Prostate gland (tissue), 2 donors: ENCODE measurements at regions not wholly inside any gene's neighbourhood (a gene's known extent, or its start where the extent isn't known, plus 50 kb on each side); places are given as distances from the start of the nearest gene placed in this dataset.

ENCODE experiments used
- DNase-seq: peaks from one replicate; pipeline ENCODE4 v3.0.0-alpha.2; 2019; ENCODE audit warnings: low spot score
- H3K27ac ChIP-seq, 2 donors: fragments of 200-600 bp; sonication (generic); 2 replicates each; pipeline ENCODE4 v1.5.1; 2017 to 2019
- H3K27me3 ChIP-seq: fragments of 200-600 bp; sonication (generic); replicated peaks from 2 replicates; pipeline ENCODE4 v1.5.1; 2019; ENCODE audit not compliant: insufficient read depth
- H3K36me3 ChIP-seq, 2 donors: fragments of 200-600 bp; sonication (generic); 1 replicate in 1 of 2; 2 replicates in 1 of 2; pipeline versions ENCODE4 v1.5.1 to v1.8.1; 2017 to 2019
- H3K4me1 ChIP-seq: fragments of 200-600 bp; sonication (generic); replicated peaks from 2 replicates; pipeline ENCODE4 v1.5.1; 2019
- H3K4me3 ChIP-seq, 2 donors: fragments of 200-600 bp; sonication (generic); 2 replicates each; pipeline ENCODE4 v1.5.1; 2017 to 2019
- H3K9me3 ChIP-seq: fragments of 200-600 bp; sonication (generic); 2 replicates; pipeline ENCODE4 v1.5.1; 2017
- POLR2A ChIP-seq: fragments of 450-650 bp; IDR thresholded peaks from one replicate; pipeline ENCODE4 v1.6.1; 2016; ENCODE audit warnings: antibody characterized with exemption, mild to moderate bottlenecking
- POLR2AphosphoS5 ChIP-seq: sonication (generic); formaldehyde crosslinking; IDR thresholded peaks from one replicate; pipeline ENCODE4 v1.6.1; 2017; ENCODE audit warnings: antibody characterized with exemption
- WGBS: methylation state at CpG from one replicate; pipeline ENCODE4 v1.1.5; 2018; 5-methylcytosine and 5-hydroxymethylcytosine counted together
- intact Hi-C: fragments of 100-400 bp; cut with DNase I; formaldehyde crosslinking; loops from one replicate; pipeline ENCODE4 v1.14.2; 2022
- TF ChIP-seq, protein P1 (sequence below), 4 experiments: fragments of 200-600 bp in 2 of 4; fragments of 450-650 bp in 2 of 4; sonication (generic) in 2 of 4; IDR thresholded peaks; 1 replicate in 3 of 4; 2 replicates in 1 of 4; pipeline ENCODE4 v1.5.1; 2016 to 2019; ENCODE audit warnings: antibody characterized with exemption in 4 of 4, mild to moderate bottlenecking in 2 of 4, moderate library complexity in 2 of 4

DNA sequence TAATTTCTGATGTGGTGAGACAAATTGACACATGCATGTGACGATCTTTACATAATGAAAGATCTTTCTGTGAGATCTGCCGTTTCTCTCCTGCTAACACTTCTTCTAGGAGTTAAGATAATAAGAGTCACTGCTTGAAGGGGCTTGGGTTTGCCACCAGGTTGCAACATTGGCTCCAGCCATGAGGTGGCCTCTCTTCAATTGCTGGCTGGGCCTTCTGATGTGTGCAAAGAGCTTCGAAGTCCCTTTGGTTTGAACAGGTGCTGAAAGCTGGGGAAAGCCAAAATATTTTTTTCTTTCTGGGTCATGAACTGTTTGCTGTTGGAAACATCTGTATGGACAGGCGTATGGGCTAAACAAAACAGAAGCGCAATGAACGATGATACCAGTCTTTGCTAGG is 204.1 kb upstream of the SALL1 start:
- no peaks in the 10 kb centered on the region for H3K4me1 ChIP-seq
- no peaks in the 10 kb centered on the region for H3K9me3 ChIP-seq
- no peak for DNase-seq
- intact Hi-C loops: no loop called here
- TF ChIP-seq POLR2A (no peak), POLR2AphosphoS5 (no peak)
- TF ChIP-seq, protein P1, sequence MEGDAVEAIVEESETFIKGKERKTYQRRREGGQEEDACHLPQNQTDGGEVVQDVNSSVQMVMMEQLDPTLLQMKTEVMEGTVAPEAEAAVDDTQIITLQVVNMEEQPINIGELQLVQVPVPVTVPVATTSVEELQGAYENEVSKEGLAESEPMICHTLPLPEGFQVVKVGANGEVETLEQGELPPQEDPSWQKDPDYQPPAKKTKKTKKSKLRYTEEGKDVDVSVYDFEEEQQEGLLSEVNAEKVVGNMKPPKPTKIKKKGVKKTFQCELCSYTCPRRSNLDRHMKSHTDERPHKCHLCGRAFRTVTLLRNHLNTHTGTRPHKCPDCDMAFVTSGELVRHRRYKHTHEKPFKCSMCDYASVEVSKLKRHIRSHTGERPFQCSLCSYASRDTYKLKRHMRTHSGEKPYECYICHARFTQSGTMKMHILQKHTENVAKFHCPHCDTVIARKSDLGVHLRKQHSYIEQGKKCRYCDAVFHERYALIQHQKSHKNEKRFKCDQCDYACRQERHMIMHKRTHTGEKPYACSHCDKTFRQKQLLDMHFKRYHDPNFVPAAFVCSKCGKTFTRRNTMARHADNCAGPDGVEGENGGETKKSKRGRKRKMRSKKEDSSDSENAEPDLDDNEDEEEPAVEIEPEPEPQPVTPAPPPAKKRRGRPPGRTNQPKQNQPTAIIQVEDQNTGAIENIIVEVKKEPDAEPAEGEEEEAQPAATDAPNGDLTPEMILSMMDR (IDR thresholded peaks at IDR 0.05): no peak
- no peaks in the 10 kb centered on the region for H3K36me3 ChIP-seq
- H3K27ac ChIP-seq: no peak overlapping the region
- WGBS: 76% methylated on average over 6 of the region's 6 CpGs
- H3K4me3 ChIP-seq: no peak overlapping the region
- H3K27me3 ChIP-seq: no peaks in the 10 kb centered on the region

DNA sequence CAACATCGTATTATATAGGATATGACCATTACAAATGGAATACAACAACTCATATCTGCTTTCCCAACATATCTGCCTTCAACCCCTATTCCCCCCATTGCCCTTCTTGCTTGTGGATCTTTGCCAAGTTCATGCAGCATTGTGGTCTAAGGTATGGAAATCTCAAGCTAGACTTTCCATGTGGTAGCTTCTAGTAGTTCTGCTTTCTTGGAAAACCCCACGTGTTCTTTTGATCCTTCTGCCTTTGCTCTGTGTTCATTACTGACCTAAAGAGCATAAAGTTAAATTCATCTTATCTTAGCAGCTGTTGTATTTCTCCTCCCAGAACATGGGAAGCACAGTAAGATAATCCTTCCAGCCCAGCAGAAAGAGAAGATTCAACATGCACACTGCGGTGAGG is 202.0 kb upstream of the SALL1 start:
- intact Hi-C loops: no loop called here
- H3K27me3 ChIP-seq: no peaks in the 10 kb centered on the region
- no peak overlapping the region for H3K27ac ChIP-seq
- no peak for DNase-seq
- no peaks in the 10 kb centered on the region for H3K36me3 ChIP-seq
- 79% methylated on average over 3 of the region's 3 CpGs for WGBS
- H3K4me3 ChIP-seq: no peak overlapping the region
- TF ChIP-seq POLR2AphosphoS5 (no peak), POLR2A (no peak)
- TF ChIP-seq, protein P1 (IDR thresholded peaks at IDR 0.05): no peak
- no peaks in the 10 kb centered on the region for H3K9me3 ChIP-seq
- no peaks in the 10 kb centered on the region for H3K4me1 ChIP-seq

DNA sequence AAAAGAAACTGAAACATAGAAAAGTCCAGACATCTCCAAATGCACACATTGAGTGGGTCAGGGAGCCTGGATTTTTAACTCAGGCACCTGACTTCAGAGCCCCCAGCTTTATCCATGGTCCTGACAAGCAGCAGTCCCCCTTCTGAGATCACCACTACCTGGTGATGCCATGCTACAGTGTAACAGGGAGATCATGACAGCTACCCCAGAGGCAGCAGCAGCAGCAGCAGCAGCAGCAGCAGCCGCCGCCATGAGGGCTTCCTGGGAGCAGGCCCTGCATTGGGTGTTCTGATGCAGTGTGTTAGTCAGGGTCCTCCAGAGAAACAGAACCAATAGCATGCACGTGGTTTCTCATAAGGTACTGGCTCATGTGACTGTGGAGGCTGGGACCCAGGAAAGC is 198.6 kb upstream of the SALL1 start:
- 95% methylated on average over 3 of the region's 3 CpGs for WGBS
- Histone ChIP-seq H3K4me3 (no peak overlapping the region), H3K9me3 (no peaks in the 10 kb centered on the region), H3K36me3 (no peaks in the 10 kb centered on the region), H3K27me3 (no peaks in the 10 kb centered on the region), H3K4me1 (no peaks in the 10 kb centered on the region), H3K27ac (no peak overlapping the region)
- TF ChIP-seq POLR2A (no peak), POLR2AphosphoS5 (no peak)
- TF ChIP-seq, protein P1 (IDR thresholded peaks at IDR 0.05): no peak
- intact Hi-C loops: no loop called here
- no peak for DNase-seq

DNA sequence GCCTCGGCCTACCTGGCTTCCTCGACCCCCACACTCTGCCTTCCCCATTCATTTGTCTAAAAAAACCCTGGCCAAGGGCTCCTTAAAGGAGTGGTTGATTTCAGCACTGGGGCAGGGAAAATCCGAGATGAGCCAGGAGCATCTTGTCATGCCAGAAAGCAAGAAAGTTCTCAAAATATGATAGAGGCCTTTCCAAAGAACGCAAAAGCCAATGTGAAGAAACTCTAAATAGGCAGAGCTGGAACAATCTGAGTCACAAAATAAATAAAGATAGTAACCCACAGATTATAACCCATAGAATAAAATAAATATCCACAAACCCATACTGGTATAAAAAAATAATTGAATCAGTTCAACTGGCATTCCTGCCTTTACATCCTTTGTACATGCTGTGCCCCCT is 192.3 kb upstream of the SALL1 start:
- TF ChIP-seq POLR2AphosphoS5 (no peak), POLR2A (no peak)
- TF ChIP-seq, protein P1 (IDR thresholded peaks at IDR 0.05): no peak
- no peaks in the 10 kb centered on the region for H3K9me3 ChIP-seq
- no peaks in the 10 kb centered on the region for H3K36me3 ChIP-seq
- no peaks in the 10 kb centered on the region for H3K4me1 ChIP-seq
- WGBS: 77% methylated on average over 4 of the region's 4 CpGs
- no peaks in the 10 kb centered on the region for H3K27me3 ChIP-seq
- intact Hi-C loops: no loop called here
- H3K27ac ChIP-seq: no peak overlapping the region
- H3K4me3 ChIP-seq: no peak overlapping the region
- no peak for DNase-seq

DNA sequence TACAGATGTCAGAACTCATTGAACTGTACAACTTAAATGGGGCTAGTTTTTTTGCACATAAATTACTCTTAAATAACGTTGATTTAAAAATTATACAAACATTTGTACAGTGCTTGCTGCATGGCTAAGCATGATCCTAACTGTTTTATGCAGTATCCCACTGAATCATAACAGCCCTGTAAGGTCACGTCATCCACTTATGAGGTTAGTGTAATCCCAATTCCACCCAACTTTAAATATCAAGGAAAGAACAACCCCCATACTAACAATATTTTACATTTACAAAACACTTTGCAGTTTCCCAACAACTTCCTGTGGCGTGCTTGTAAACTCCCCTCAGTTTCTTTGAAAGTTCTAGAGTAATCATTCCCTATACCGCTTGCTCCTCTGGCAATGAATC is 190.1 kb upstream of the SALL1 start:
- TF ChIP-seq, protein P1 (IDR thresholded peaks at IDR 0.05): no peak
- TF ChIP-seq POLR2AphosphoS5: no peak
- no peak for TF ChIP-seq POLR2A
- intact Hi-C loops: no loop called here
- Histone ChIP-seq H3K27ac (no peak overlapping the region), H3K4me1 (no peaks in the 10 kb centered on the region), H3K9me3 (no peaks in the 10 kb centered on the region), H3K27me3 (no peaks in the 10 kb centered on the region), H3K36me3 (no peaks in the 10 kb centered on the region), H3K4me3 (no peak overlapping the region)
- DNase-seq: no peak
- WGBS: 38% methylated on average over 4 of the region's 4 CpGs
